ENCODE measurements at regions not wholly inside any gene's neighbourhood (a gene's known extent, or its start where the extent isn't known, plus 50 kb on each side); places are given as distances from the start of the nearest gene placed in this dataset.

- peaks cover 0 to 4% of the 10 kb centered on the region in 2 experiments; a peak in 1 of 4 replicates for H3K4me1 ChIP-seq (ENCODE audit: control insufficient read depth in 1 of 2, insufficient read depth in 2 of 2, low read depth in 1 of 2, low read length in 1 of 2)
- no peak overlapping the region for H3K27ac ChIP-seq (ENCODE audit: low read depth in 2 of 2, low read length in 1 of 2)
- no peaks in the 10 kb centered on the region for H3K79me2 ChIP-seq (ENCODE audit: insufficient read depth)
- DNase-seq = no peak
- CTCF ChIA-PET = no interaction called here
- 69% methylated on average over 5 of the region's 5 CpGs for WGBS (ENCODE audit: low lambda C conversion rate)
- POLR2A ChIA-PET = no interaction called here
- no peaks in the 10 kb centered on the region for H4K20me1 ChIP-seq (ENCODE audit: insufficient read depth)
- H3K9me2 ChIP-seq = no peaks in the 10 kb centered on the region
- no peaks in the 10 kb centered on the region for H3K27me3 ChIP-seq (ENCODE audit: insufficient read depth)
- TF ChIP-seq, protein P1, sequence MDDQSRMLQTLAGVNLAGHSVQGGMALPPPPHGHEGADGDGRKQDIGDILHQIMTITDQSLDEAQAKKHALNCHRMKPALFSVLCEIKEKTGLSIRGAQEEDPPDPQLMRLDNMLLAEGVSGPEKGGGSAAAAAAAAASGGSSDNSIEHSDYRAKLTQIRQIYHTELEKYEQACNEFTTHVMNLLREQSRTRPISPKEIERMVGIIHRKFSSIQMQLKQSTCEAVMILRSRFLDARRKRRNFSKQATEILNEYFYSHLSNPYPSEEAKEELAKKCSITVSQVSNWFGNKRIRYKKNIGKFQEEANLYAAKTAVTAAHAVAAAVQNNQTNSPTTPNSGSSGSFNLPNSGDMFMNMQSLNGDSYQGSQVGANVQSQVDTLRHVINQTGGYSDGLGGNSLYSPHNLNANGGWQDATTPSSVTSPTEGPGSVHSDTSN (IDR thresholded peaks at IDR 0.05) = no peak
- TF ChIP-seq RCOR1 (IDR thresholded peaks at IDR 0.05; ENCODE audit: low read length) = no peak
- TF ChIP-seq RFX5 (IDR thresholded peaks at IDR 0.05; ENCODE audit: low read length) = no peak
- no peak for TF ChIP-seq NFIC (IDR thresholded peaks at IDR 0.05; ENCODE audit: borderline replicate concordance)
- no peak for TF ChIP-seq SMC3 (IDR thresholded peaks at IDR 0.05; ENCODE audit: low read depth, low read length)
- TF ChIP-seq, protein P2, sequence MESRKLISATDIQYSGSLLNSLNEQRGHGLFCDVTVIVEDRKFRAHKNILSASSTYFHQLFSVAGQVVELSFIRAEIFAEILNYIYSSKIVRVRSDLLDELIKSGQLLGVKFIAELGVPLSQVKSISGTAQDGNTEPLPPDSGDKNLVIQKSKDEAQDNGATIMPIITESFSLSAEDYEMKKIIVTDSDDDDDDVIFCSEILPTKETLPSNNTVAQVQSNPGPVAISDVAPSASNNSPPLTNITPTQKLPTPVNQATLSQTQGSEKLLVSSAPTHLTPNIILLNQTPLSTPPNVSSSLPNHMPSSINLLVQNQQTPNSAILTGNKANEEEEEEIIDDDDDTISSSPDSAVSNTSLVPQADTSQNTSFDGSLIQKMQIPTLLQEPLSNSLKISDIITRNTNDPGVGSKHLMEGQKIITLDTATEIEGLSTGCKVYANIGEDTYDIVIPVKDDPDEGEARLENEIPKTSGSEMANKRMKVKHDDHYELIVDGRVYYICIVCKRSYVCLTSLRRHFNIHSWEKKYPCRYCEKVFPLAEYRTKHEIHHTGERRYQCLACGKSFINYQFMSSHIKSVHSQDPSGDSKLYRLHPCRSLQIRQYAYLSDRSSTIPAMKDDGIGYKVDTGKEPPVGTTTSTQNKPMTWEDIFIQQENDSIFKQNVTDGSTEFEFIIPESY (IDR thresholded peaks at IDR 0.05; ENCODE audit: borderline replicate concordance, low read depth) = no peak
- no peak for TF ChIP-seq TAF1 (IDR thresholded peaks at IDR 0.05; ENCODE audit: borderline replicate concordance, low read depth, low read length)
- TF ChIP-seq, protein P3, sequence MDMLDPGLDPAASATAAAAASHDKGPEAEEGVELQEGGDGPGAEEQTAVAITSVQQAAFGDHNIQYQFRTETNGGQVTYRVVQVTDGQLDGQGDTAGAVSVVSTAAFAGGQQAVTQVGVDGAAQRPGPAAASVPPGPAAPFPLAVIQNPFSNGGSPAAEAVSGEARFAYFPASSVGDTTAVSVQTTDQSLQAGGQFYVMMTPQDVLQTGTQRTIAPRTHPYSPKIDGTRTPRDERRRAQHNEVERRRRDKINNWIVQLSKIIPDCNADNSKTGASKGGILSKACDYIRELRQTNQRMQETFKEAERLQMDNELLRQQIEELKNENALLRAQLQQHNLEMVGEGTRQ (IDR thresholded peaks at IDR 0.05; ENCODE audit: borderline replicate concordance, low read depth, low read length) = no peak
- TF ChIP-seq USF1 (IDR thresholded peaks at IDR 0.05; ENCODE audit: borderline replicate concordance, low read depth) = no peak
- no peak for TF ChIP-seq TEAD4 (IDR thresholded peaks at IDR 0.05; ENCODE audit: borderline replicate concordance, insufficient read depth)
- no peak for TF ChIP-seq FOSL2 (IDR thresholded peaks at IDR 0.05; ENCODE audit: borderline replicate concordance, low read depth)
- no peak for TF ChIP-seq EZH2phosphoT487 (IDR thresholded peaks at IDR 0.05; ENCODE audit: borderline replicate concordance, low read depth)
- TF ChIP-seq MEF2A (IDR thresholded peaks at IDR 0.05; ENCODE audit: borderline replicate concordance, low read depth) = no peak
- no peak for TF ChIP-seq YY1 (IDR thresholded peaks at IDR 0.05; ENCODE audit: low read depth)
- TF ChIP-seq MXI1 (IDR thresholded peaks at IDR 0.05; ENCODE audit: low read depth, low read length) = no peak
- TF ChIP-seq EP300 (IDR thresholded peaks at IDR 0.05; ENCODE audit: borderline replicate concordance in 1 of 2, low read depth in 1 of 2, low read length in 1 of 2) = no peak
- no peak overlapping the region for H3K4me2 ChIP-seq
- no peaks in the 10 kb centered on the region for H3K9me3 ChIP-seq
- no peak overlapping the region for H3K9ac ChIP-seq
- no peaks in the 10 kb centered on the region for H3F3A ChIP-seq (replicated peaks; ENCODE audit: insufficient read depth)
- no peak overlapping the region for H2AFZ ChIP-seq (ENCODE audit: low read depth)
- no peak overlapping the region for H3K4me3 ChIP-seq (ENCODE audit: low read depth in 2 of 2, low read length in 1 of 2)
- no peaks in the 10 kb centered on the region for H3K36me3 ChIP-seq (replicated peaks in 1 of 2; ENCODE audit: control insufficient read depth in 1 of 2, insufficient read depth in 2 of 2, low read length in 1 of 2)
Observed at GRCh38 chr12:92400006-92400405, 254.4 kb upstream of the BTG1 start.
